MM.1S (cell line): ENCODE measurements at regions not wholly inside any gene's neighbourhood (a gene's known extent, or its start where the extent isn't known, plus 50 kb on each side); places are given as distances from the start of the nearest gene placed in this dataset.

Experiments used
- EZH2 ChIP-seq: fragments of 300-600 bp; sonication (generic); optimal IDR thresholded peaks from 2 replicates; pipeline ENCODE3; 2017; ENCODE audit warnings: low read depth, mild to moderate bottlenecking, antibody characterized with exemption, low read length, mixed read lengths
- TF ChIP-seq, protein P1 (sequence below): fragments of 300-600 bp; sonication (generic); IDR thresholded peaks from 2 replicates; pipeline ENCODE4 v1.5.1; 2016; ENCODE audit warnings: antibody characterized with exemption, low read length, mixed read lengths

DNA sequence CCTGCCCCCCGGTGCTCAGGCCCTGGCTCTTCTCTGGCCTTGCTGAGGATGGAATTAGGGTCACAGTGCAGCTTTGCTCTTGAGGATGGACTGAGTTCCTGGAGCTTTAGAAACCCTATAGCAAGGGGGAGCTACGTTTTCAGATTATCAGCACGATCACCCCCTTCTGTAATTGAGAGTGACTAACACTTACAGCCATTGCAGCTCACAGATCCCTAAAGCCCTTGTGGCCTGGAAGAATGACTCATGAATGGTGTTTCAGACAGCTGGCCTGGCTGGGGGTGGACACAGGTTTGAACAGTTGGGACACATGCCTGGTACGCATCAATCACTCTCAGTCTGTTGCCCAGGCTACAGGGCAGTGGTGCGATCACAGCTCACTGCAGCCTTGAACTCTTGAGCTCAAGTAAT, 79.7 kb upstream of the IGFBP5 start:
- TF ChIP-seq, protein P1, sequence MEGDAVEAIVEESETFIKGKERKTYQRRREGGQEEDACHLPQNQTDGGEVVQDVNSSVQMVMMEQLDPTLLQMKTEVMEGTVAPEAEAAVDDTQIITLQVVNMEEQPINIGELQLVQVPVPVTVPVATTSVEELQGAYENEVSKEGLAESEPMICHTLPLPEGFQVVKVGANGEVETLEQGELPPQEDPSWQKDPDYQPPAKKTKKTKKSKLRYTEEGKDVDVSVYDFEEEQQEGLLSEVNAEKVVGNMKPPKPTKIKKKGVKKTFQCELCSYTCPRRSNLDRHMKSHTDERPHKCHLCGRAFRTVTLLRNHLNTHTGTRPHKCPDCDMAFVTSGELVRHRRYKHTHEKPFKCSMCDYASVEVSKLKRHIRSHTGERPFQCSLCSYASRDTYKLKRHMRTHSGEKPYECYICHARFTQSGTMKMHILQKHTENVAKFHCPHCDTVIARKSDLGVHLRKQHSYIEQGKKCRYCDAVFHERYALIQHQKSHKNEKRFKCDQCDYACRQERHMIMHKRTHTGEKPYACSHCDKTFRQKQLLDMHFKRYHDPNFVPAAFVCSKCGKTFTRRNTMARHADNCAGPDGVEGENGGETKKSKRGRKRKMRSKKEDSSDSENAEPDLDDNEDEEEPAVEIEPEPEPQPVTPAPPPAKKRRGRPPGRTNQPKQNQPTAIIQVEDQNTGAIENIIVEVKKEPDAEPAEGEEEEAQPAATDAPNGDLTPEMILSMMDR, result no peak
- no peak for TF ChIP-seq EZH2
